A673 (cell line): ENCODE measurements at regions not wholly inside any gene's neighbourhood (a gene's known extent, or its start where the extent isn't known, plus 50 kb on each side); places are given as distances from the start of the nearest gene placed in this dataset.

Source experiments
- BruUV-seq: library from RNA; stranded (reverse); fragments of 400-500 nt; replicated peaks from 2 replicates; lab custom pipeline; 2021; lab: Mats Ljungman, UMichigan
- CTCF ChIA-PET: fragments of 300-600 bp; sonication (Branson Sonifier 250); formaldehyde crosslinking; loops from one replicate; lab custom pipeline; 2022; ENCODE audit warnings: antibody characterized with exemption; lab: Charles Lee
- POLR2A ChIA-PET: fragments of 300-600 bp; sonication (Branson Sonifier 250); formaldehyde crosslinking; loops from one replicate; lab custom pipeline; 2022; ENCODE audit warnings: antibody characterized with exemption; ENCODE audit not compliant: low non-redundant PET; lab: Charles Lee
- DNase-seq: peaks from one replicate; pipeline ENCODE4 v3.0.0-alpha.2; 2015; ENCODE audit warnings: low spot score
- H3K27ac ChIP-seq: fragments of 200-600 bp; sonication (generic); 2 replicates; pipeline ENCODE4 v1.5.1; 2016; ENCODE audit warnings: mixed run types, low read depth, mild to moderate bottlenecking, mixed read lengths, antibody characterized with exemption, low read length; ENCODE audit not compliant: poor library complexity, severe bottlenecking
- H3K27me3 ChIP-seq: fragments of 200-600 bp; sonication (generic); replicated peaks from 2 replicates; pipeline ENCODE4 v1.6.1; 2017; ENCODE audit warnings: mixed run types, low read depth, mild to moderate bottlenecking, mixed read lengths, antibody characterized with exemption, low read length; ENCODE audit not compliant: insufficient read depth, poor library complexity
- H3K36me3 ChIP-seq: fragments of 200-600 bp; sonication (generic); 2 replicates; pipeline ENCODE4 v1.6.1; 2016; ENCODE audit warnings: mixed run types, mild to moderate bottlenecking, mixed read lengths, antibody characterized with exemption, low read length; ENCODE audit not compliant: insufficient read depth, poor library complexity, severe bottlenecking
- H3K4me1 ChIP-seq: fragments of 200-600 bp; sonication (generic); 2 replicates; pipeline ENCODE4 v1.6.1; 2017; ENCODE audit warnings: mixed run types, mild to moderate bottlenecking, mixed read lengths, antibody characterized with exemption, low read length; ENCODE audit not compliant: insufficient read depth, poor library complexity, severe bottlenecking
- H3K4me3 ChIP-seq: fragments of 200-600 bp; sonication (generic); 2 replicates; pipeline ENCODE4 v1.5.1; 2016; ENCODE audit warnings: low read depth, mixed run types, mild to moderate bottlenecking, mixed read lengths, low read length; ENCODE audit not compliant: poor library complexity, severe bottlenecking
- H3K9me3 ChIP-seq: fragments of 200-600 bp; sonication (generic); 2 replicates; pipeline ENCODE4 v1.6.1; 2016; ENCODE audit warnings: mixed run types, low read depth, mild to moderate bottlenecking, mixed read lengths, antibody characterized with exemption, low read length; ENCODE audit not compliant: poor library complexity, severe bottlenecking
- CTCF ChIP-seq: fragments of 300-800, 200-600 bp; sonication (generic); conservative IDR thresholded peaks from 2 replicates; pipeline ENCODE4 v1.5.1; 2017; ENCODE audit warnings: low read depth, mild to moderate bottlenecking, antibody characterized with exemption, low read length, moderate library complexity, mixed read lengths
- EZH2 ChIP-seq: fragments of 200-600 bp; sonication (generic); IDR thresholded peaks from 2 replicates; pipeline ENCODE4 v1.6.1; 2017; ENCODE audit warnings: borderline replicate concordance, low read depth, mild to moderate bottlenecking, mixed read lengths, antibody characterized with exemption, low read length; ENCODE audit not compliant: poor library complexity, severe bottlenecking
- intact Hi-C: fragments of 100-400 bp; cut with micrococcal nuclease; formaldehyde crosslinking; loops from one replicate; pipeline ENCODE4 v1.10.0; 2022; ENCODE audit not compliant: unreplicated experiment

GRCh38 chr5:1961952-1962595, 79.3 kb upstream of the IRX4 start:
- no TSS peak for BruUV-seq
- Histone ChIP-seq H3K9me3 (no peaks in the 10 kb centered on the region), H3K4me3 (no peak overlapping the region), H3K27ac (no peak overlapping the region), H3K4me1 (no peaks in the 10 kb centered on the region), H3K27me3 (peaks cover 19% of the 10 kb centered on the region), H3K36me3 (no peaks in the 10 kb centered on the region)
- TF ChIP-seq CTCF (no peak), EZH2 (no peak)
- ChIA-PET CTCF (no interaction called here), POLR2A (no interaction called here)
- no peak for DNase-seq
- intact Hi-C loops, result no loop called here

DNA sequence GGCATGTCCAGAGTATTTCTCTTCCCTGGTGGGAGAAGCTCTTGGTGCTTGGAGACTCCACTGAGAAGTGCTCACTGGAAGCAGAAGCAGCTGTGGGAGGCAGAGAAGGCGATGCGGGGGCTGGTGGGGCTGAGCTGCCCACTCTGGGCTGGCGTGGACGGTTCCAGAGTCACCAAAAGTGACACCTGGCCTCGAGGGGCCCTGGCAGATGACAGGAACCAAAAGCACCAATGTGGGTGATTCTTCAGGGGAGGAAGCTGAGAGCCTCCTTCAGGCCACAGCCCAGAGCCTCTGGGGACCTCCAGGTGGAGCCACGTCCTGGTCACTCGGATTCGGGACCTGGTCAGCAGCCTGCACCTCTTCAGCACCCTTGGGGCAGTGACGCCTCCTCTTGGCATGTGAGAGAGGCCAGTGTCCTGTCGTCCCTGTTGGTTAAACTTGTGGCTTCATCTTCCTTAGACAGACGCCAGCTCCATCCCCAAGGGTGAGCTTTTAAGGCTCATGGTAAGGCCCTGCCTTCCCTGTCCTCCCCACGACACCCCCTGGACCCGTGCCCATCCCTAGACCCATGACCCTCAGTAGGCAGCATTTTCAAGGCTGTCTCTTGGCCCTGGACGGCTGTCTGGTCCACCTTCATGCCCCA, 78.7 kb upstream of the IRX4 start:
- CTCF ChIA-PET, result no interaction called here
- Histone ChIP-seq H3K9me3 (no peaks in the 10 kb centered on the region), H3K36me3 (no peaks in the 10 kb centered on the region), H3K27me3 (peaks cover 17% of the 10 kb centered on the region), H3K4me1 (no peaks in the 10 kb centered on the region), H3K4me3 (no peak overlapping the region), H3K27ac (no peak overlapping the region)
- intact Hi-C loops, result no loop called here
- POLR2A ChIA-PET, result no interaction called here
- no peak for DNase-seq
- TF ChIP-seq EZH2 (no peak), CTCF (no peak)
- BruUV-seq, result no TSS peak

DNA sequence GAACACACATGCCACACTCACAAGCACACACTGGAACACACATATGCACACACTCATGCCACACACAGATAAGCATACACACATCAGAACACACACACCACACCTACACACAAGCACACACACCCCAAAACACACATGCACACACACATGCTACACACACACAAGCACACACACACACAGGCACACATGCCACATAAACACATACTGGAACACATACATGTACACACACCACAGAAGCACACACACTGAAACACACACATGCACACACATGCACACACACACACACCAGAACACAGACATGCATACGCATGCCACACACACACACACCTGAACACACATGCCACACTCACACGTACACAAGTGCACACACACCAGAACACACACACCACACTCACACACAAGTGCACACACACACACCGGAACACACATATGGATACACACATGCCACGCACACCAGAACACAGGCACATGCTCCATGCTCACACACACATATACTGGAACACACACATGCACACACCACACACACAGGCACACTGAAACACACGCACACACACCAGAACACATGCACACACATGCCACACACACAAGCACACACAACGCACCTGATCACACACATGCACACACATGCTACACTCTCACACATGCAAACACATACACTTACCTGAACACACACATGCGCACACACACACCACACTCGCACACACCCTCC, 78.0 kb upstream of the IRX4 start:
- CTCF ChIA-PET, result no interaction called here
- H3K27ac ChIP-seq, result no peak overlapping the region
- POLR2A ChIA-PET, result no interaction called here
- no peak for DNase-seq
- BruUV-seq, result no TSS peak
- H3K9me3 ChIP-seq, result no peaks in the 10 kb centered on the region
- no peak overlapping the region for H3K4me3 ChIP-seq
- TF ChIP-seq CTCF (no peak), EZH2 (no peak)
- intact Hi-C loops, result no loop called here
- H3K4me1 ChIP-seq, result no peaks in the 10 kb centered on the region
- no peaks in the 10 kb centered on the region for H3K36me3 ChIP-seq
- peaks cover 10% of the 10 kb centered on the region for H3K27me3 ChIP-seq
